Small intestine (tissue), 7 donors: ENCODE measurements at regions not wholly inside any gene's neighbourhood (a gene's known extent, or its start where the extent isn't known, plus 50 kb on each side); places are given as distances from the start of the nearest gene placed in this dataset.
A peak's percentile ranks its signal among the peaks of the same experiment; 100 is the strongest.

Source experiments
- DNase-seq, 2 donors: peaks; one replicate each; pipeline versions ENCODE4 v3.0.0 to v3.0.0-alpha.2; 2013
- FAIRE-seq: peaks from 2 replicates; lab custom pipeline; 2012; peaks lifted over from hg19 to GRCh38; lab: Jason Lieb, UNC
- H3K27ac ChIP-seq, 3 donors: one replicate each; pipeline ENCODE4 v1.5.1; 2013; ENCODE audit warnings: low read length in 2 of 3, mild to moderate bottlenecking in 2 of 3, control low read depth in 1 of 3, inconsistent platforms in 1 of 3, low read depth in 1 of 3, moderate library complexity in 1 of 3
- H3K27me3 ChIP-seq, 3 donors: one replicate each; pipeline ENCODE4 v1.6.1; 2013; ENCODE audit warnings: low read length in 3 of 3, inconsistent platforms in 1 of 3; ENCODE audit not compliant: control insufficient read depth in 3 of 3, insufficient read depth in 3 of 3
- H3K36me3 ChIP-seq, 3 donors: one replicate each; pipeline ENCODE4 v1.6.1; 2013; ENCODE audit warnings: low read length in 3 of 3, inconsistent platforms in 1 of 3, low read depth in 1 of 3, mild to moderate bottlenecking in 1 of 3, moderate library complexity in 1 of 3; ENCODE audit not compliant: control insufficient read depth in 3 of 3, insufficient read depth in 2 of 3
- H3K4me1 ChIP-seq, 3 donors: one replicate each; pipeline ENCODE4 v1.6.1; 2013; ENCODE audit warnings: low read length in 2 of 3, inconsistent platforms in 1 of 3, low read depth in 1 of 3, mild to moderate bottlenecking in 1 of 3, moderate library complexity in 1 of 3; ENCODE audit not compliant: control insufficient read depth in 3 of 3, insufficient read depth in 2 of 3
- H3K4me3 ChIP-seq, 3 donors: one replicate each; pipeline ENCODE4 v1.5.1; 2013; ENCODE audit warnings: low read length in 3 of 3, control low read depth in 1 of 3, inconsistent platforms in 1 of 3, low read depth in 1 of 3, mild to moderate bottlenecking in 1 of 3, moderate library complexity in 1 of 3
- H3K9me3 ChIP-seq, 2 donors: one replicate each; pipeline ENCODE4 v1.6.1; 2013; ENCODE audit warnings: low read depth in 1 of 2, low read length in 1 of 2; ENCODE audit not compliant: control insufficient read depth in 2 of 2, insufficient read depth in 1 of 2
- WGBS, 3 donors: extraction: QIAGEN DNeasy Blood & Tissue Kit; methylation state at CpG; one replicate each; pipeline ENCODE4 v1.1.7; 2013; 5-methylcytosine and 5-hydroxymethylcytosine counted together
- donor health status: healthy with polysubstance abuse.
- donor health status: control.
- donor health status: control.
- donor health status: Bipolar disorder and iron deficiency.
- donor health status: healthy.

- Histone ChIP-seq H3K27me3 (no peaks in the 10 kb centered on the region), H3K4me3 (no peak overlapping the region), H3K9me3 (no peaks in the 10 kb centered on the region), H3K4me1 (no peaks in the 10 kb centered on the region), H3K36me3 (peaks cover 3 to 6% (median 5%) of the 10 kb centered on the region in 3 donors), H3K27ac (no peak overlapping the region)
- FAIRE-seq (no peak), DNase-seq (no peak)
Measured at GRCh38 chr6:144768551-144769075, 483.5 kb downstream of the UTRN start.

DNA sequence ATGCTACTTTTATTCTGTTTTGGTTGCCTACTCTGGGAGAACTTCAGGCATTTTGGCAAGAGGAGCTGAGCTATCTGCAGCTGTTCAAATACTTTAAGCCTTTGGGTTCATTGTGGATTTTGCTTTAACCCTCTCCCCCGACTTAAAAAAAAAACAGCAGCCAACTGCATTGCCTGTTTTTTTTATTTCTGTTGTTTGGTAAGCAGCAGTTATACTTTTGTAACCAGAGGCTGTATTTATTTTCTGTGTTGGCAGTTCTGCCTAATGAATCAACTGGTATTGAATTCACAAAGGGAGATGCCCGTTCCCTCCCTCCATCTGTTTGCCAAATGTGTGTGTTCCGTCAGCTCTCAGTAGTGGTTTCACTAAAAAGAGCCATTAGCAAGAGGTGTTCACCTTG, 484.0 kb downstream of the UTRN start:
- Histone ChIP-seq H3K9me3 (no peaks in the 10 kb centered on the region), H3K36me3 (peaks cover 3 to 6% (median 5%) of the 10 kb centered on the region in 3 donors), H3K4me3 (no peak overlapping the region), H3K4me1 (no peaks in the 10 kb centered on the region), H3K27ac (no peak overlapping the region), H3K27me3 (no peaks in the 10 kb centered on the region)
- DNase-seq = no peak
- WGBS, 3 donors = 71 to 82% (median 77%) methylated on average over 3 of the region's 3 CpGs
- FAIRE-seq = no peak

GRCh38 chr6:144776031-144776819, 491.1 kb downstream of the UTRN start:
- no peak overlapping the region for H3K27ac ChIP-seq
- peak in 1 of 2 donors; percentile 7 for DNase-seq
- H3K27me3 ChIP-seq = no peaks in the 10 kb centered on the region
- peaks cover 3 to 8% (median 4%) of the 10 kb centered on the region in 3 donors for H3K36me3 ChIP-seq
- no peaks in the 10 kb centered on the region for H3K4me1 ChIP-seq
- no peak for FAIRE-seq
- no peaks in the 10 kb centered on the region for H3K9me3 ChIP-seq
- 86 to 88% (median 88%) methylated on average over 6 of the region's 6 CpGs for WGBS, 3 donors
- H3K4me3 ChIP-seq = no peak overlapping the region

DNA sequence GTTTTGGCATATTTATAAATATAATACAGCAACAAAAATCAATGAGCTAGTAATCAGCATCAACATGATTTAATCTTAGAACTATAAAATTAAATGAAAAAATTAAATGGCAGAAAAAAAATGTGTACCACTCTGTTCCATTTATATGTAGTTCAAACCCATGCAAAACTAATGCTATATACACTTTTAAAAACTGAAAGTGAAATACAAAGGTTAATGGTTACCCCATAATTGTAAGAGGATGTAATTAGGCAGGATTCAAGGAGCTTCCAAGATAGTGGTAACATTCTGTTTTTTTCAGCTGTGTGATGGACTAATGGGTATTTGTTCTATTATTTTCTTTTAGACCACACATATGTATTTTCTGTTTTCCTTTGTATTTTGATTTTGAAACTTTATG, 492.1 kb downstream of the UTRN start:
- H3K27ac ChIP-seq = no peak overlapping the region
- FAIRE-seq (peak; percentile 57), DNase-seq (peak; percentile 3 to 18)
- peaks cover 2 to 8% (median 3%) of the 10 kb centered on the region in 3 donors for H3K36me3 ChIP-seq
- no peaks in the 10 kb centered on the region for H3K27me3 ChIP-seq
- H3K9me3 ChIP-seq = no peaks in the 10 kb centered on the region
- H3K4me1 ChIP-seq = no peaks in the 10 kb centered on the region
- no peak overlapping the region for H3K4me3 ChIP-seq

GRCh38 chr6:144778056-144778455, 492.9 kb downstream of the UTRN start:
- no peak for FAIRE-seq
- no peak for DNase-seq
- Histone ChIP-seq H3K36me3 (peaks cover 2 to 7% (median 3%) of the 10 kb centered on the region in 3 donors), H3K27ac (no peak overlapping the region), H3K4me3 (no peak overlapping the region), H3K27me3 (no peaks in the 10 kb centered on the region), H3K9me3 (no peaks in the 10 kb centered on the region), H3K4me1 (no peaks in the 10 kb centered on the region)
- WGBS, 3 donors = 89 to 93% (median 92%) methylated on average over 2 of the region's 2 CpGs

DNA sequence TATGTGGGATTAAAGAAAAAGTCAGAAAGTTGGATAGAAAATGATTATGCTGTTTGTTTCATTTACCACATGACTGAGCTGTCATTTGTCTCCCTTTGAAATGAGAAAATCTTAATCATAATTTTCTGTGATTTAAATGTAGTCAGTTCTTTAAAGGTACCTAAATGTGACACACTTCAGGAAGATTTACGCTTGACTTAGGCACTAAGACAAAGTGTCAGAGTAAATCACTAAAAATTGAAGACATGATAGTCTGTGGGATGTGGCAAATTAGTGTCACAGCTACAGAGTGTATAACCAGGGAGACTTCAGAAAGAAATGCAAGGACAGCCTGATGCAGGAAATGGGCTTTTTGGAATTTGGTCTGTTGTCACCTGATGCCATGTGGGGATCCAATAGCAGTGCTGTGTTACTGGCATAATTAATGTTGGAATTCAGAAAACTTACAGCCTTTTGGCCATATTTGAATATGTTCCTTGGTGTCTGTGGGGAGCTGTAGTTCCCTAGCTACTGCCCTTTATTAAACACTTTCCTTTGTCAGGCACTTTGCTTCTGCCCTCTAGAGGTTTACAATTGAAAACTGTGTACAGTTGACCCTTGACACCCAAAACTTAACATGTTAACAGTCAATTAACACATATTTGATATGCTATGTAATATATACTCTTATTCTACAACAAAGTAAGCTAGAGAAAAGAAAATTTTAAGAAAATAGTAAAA, 493.8 kb downstream of the UTRN start:
- Histone ChIP-seq H3K9me3 (no peaks in the 10 kb centered on the region), H3K4me1 (no peaks in the 10 kb centered on the region), H3K4me3 (no peak overlapping the region), H3K27me3 (no peaks in the 10 kb centered on the region), H3K36me3 (peaks cover 0 to 3% (median 2%) of the 10 kb centered on the region in 3 donors), H3K27ac (no peak overlapping the region)
- no peak for FAIRE-seq
- WGBS, 3 donors = 96 to 100% (median 100%) methylated on average over 1 of the region's 1 CpG
- peak in 1 of 2 donors; percentile 16 for DNase-seq

DNA sequence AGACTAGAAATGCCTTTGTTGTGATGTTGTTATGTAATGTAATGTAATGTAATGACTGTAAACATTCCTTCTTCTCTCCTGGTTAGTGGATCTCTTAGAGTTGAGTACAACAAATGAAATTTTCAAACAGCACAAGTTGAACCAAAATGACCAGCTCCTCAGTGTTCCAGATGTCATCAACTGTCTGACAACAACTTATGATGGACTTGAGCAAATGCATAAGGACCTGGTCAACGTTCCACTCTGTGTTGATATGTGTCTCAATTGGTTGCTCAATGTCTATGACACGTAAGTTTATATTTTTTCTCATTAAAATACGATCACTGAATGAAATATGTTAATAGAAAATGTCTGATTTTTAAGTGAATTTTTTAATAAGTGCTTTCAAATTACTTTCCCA, 496.7 kb downstream of the UTRN start:
- 73 to 89% (median 89%) methylated on average over 3 of the region's 3 CpGs for WGBS, 3 donors
- Histone ChIP-seq H3K27ac (no peak overlapping the region), H3K27me3 (no peaks in the 10 kb centered on the region), H3K36me3 (peaks cover 0 to 2% (median 0%) of the 10 kb centered on the region in 3 donors), H3K9me3 (no peaks in the 10 kb centered on the region), H3K4me3 (no peak overlapping the region), H3K4me1 (no peaks in the 10 kb centered on the region)
- no peak for FAIRE-seq
- DNase-seq = no peak

DNA sequence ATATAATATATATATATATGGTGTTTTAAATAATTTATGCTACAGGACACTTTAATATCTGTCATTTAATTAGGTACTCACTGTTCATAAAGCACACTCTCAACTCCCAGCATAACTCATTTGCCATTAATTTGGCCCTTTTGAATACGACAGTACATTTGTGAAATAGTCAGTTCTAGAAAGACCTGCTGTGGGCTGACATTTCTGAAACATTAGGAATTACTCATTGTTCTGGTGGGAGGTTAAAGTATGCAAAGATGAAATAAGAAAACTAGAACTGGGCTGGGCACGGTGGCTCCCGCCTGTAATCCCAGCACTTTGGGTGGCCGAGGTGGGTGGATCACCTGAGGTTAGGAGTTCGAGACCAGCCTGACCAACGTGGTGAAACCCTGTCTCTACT, 497.5 kb downstream of the UTRN start:
- DNase-seq (no peak), FAIRE-seq (no peak)
- H3K4me1 ChIP-seq = no peaks in the 10 kb centered on the region
- no peaks in the 10 kb centered on the region for H3K27me3 ChIP-seq
- H3K36me3 ChIP-seq = peaks cover 0 to 2% (median 0%) of the 10 kb centered on the region in 3 donors
- H3K9me3 ChIP-seq = no peaks in the 10 kb centered on the region
- 78 to 86% (median 86%) methylated on average over 6 of the region's 6 CpGs for WGBS, 3 donors
- H3K4me3 ChIP-seq = no peak overlapping the region
- no peak overlapping the region for H3K27ac ChIP-seq
